Breast epithelium (tissue), 4 donors: ENCODE measurements at regions not wholly inside any gene's neighbourhood (a gene's known extent, or its start where the extent isn't known, plus 50 kb on each side); places are given as distances from the start of the nearest gene placed in this dataset.

Experiments
- DNase-seq, 2 donors: peaks; one replicate each; pipeline ENCODE4 v3.0.0-alpha.2; 2019; ENCODE audit warnings: low spot score in 2 of 2
- H3K27ac ChIP-seq, 2 donors: fragments of 200-600 bp; sonication (generic) in 1 of 2; one replicate each; pipeline ENCODE4 v1.5.1; 2016 to 2019; ENCODE audit warnings: mild to moderate bottlenecking in 1 of 2
- H3K27me3 ChIP-seq, 2 donors: fragments of 200-600 bp; sonication (generic) in 1 of 2; one replicate each; pipeline versions ENCODE4 v1.5.1 to v1.6.0; 2017 to 2019; ENCODE audit warnings: control low read depth in 1 of 2, mild to moderate bottlenecking in 1 of 2
- H3K36me3 ChIP-seq: fragments of 200-600 bp; one replicate; pipeline ENCODE4 v1.5.1; 2019
- H3K4me1 ChIP-seq, 2 donors: fragments of 200-600 bp; sonication (generic); one replicate each; pipeline ENCODE4 v1.5.1; 2016 to 2019; ENCODE audit warnings: control low read depth in 1 of 2
- H3K4me3 ChIP-seq, 3 donors: fragments of 200-600 bp; sonication (generic); 1 replicate in 2 of 3; 2 replicates in 1 of 3; pipeline ENCODE4 v1.5.1; 2016 to 2019; ENCODE audit warnings: mild to moderate bottlenecking in 3 of 3, moderate library complexity in 2 of 3
- H3K9me3 ChIP-seq, 2 donors: fragments of 200-600 bp; sonication (generic) in 1 of 2; one replicate each; pipeline ENCODE4 v1.5.1; 2016 to 2019; ENCODE audit warnings: control low read depth in 1 of 2
- POLR2A ChIP-seq: fragments of 450-650 bp; IDR thresholded peaks from one replicate; pipeline ENCODE4 v1.6.1; 2016; ENCODE audit warnings: antibody characterized with exemption, mild to moderate bottlenecking, moderate library complexity
- POLR2AphosphoS5 ChIP-seq, 3 donors: sonication (generic); formaldehyde crosslinking; IDR thresholded peaks; one replicate each; pipeline ENCODE4 v1.6.1; 2017; ENCODE audit warnings: antibody characterized with exemption in 3 of 3
- intact Hi-C: fragments of 100-400 bp; cut with DNase I; formaldehyde crosslinking; loops from one replicate; pipeline ENCODE4 v1.15.1; 2023; ENCODE audit warnings: low total_unique reads
- TF ChIP-seq, protein P1 (sequence below), 3 donors: fragments of 450-650 bp; IDR thresholded peaks; one replicate each; pipeline ENCODE4 v1.5.1; 2016 to 2017; ENCODE audit warnings: antibody characterized with exemption in 3 of 3, mild to moderate bottlenecking in 3 of 3, moderate library complexity in 3 of 3

DNA sequence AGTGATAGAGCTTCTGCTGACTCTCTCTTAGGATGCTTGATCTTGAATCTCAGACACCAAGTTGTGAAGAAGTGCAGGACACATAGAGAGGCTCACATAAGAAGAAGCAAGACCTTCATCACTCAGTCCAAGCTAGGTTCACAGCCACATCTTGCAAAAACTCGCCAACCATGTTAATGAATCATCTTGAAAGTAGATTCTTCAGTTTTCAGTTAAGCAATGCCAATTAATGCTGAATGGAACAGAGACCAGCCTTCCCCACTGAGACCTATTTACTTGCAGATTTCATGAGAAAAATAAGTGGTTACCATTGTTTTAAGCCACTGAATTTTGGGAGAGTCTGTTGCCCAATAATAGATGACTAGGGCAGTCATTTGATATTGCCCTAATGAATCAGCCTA lies 217.7 kb upstream of the EDIL3 start:
- Histone ChIP-seq H3K27ac (no peak overlapping the region), H3K36me3 (no peaks in the 10 kb centered on the region), H3K27me3 (no peaks in the 10 kb centered on the region), H3K9me3 (no peaks in the 10 kb centered on the region), H3K4me3 (no peak overlapping the region), H3K4me1 (no peaks in the 10 kb centered on the region)
- TF ChIP-seq POLR2A, result no peak
- no peak for DNase-seq
- intact Hi-C loops, result no loop called here

DNA sequence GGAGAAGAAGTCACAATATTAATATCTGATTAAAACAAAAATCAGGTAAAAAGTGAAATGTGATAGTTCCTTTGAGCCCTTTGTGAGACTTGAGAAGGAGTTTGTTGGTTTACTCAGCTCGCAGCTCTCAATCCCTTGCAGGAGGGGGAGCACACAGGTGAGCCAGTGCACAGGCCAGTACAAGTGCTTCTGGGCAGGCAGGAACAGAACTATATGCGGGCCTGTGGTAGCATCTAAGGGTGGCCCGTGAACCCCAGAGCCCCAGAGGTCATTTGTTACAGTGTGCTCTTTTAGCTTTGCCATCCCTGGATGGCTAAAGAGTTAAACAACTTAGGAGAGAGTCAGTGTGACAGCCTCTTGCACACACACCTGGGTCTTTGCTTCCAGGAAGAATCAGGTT lies 215.3 kb upstream of the EDIL3 start:
- no peaks in the 10 kb centered on the region for H3K36me3 ChIP-seq
- TF ChIP-seq POLR2A (no peak), POLR2AphosphoS5 (IDR thresholded peaks at IDR 0.05) (no peak)
- TF ChIP-seq, protein P1, sequence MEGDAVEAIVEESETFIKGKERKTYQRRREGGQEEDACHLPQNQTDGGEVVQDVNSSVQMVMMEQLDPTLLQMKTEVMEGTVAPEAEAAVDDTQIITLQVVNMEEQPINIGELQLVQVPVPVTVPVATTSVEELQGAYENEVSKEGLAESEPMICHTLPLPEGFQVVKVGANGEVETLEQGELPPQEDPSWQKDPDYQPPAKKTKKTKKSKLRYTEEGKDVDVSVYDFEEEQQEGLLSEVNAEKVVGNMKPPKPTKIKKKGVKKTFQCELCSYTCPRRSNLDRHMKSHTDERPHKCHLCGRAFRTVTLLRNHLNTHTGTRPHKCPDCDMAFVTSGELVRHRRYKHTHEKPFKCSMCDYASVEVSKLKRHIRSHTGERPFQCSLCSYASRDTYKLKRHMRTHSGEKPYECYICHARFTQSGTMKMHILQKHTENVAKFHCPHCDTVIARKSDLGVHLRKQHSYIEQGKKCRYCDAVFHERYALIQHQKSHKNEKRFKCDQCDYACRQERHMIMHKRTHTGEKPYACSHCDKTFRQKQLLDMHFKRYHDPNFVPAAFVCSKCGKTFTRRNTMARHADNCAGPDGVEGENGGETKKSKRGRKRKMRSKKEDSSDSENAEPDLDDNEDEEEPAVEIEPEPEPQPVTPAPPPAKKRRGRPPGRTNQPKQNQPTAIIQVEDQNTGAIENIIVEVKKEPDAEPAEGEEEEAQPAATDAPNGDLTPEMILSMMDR (IDR thresholded peaks at IDR 0.05), result no peak
- no peak overlapping the region for H3K4me3 ChIP-seq
- no peaks in the 10 kb centered on the region for H3K4me1 ChIP-seq
- no peaks in the 10 kb centered on the region for H3K9me3 ChIP-seq
- no peaks in the 10 kb centered on the region for H3K27me3 ChIP-seq
- intact Hi-C loops, result no loop called here
- no peak for DNase-seq
- H3K27ac ChIP-seq, result no peak overlapping the region

DNA sequence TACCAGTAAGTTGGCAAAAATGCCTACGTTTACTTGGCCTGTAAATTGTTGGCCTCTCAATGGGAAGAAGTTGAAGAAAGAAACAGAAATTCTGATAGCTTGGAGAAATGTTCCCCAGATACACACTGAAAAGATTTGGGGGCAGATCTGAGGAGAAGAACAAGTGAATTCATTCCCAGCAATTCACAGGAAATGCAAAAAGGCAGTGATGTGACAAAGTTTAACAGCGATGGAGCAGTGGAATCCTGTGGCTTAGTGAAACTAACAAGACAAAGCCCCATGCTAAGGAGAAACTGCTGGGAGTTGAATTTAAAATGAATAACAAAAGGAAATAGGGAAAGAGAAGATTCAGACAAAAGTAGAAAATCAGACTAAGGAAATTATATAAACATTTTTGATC lies 213.2 kb upstream of the EDIL3 start:
- intact Hi-C loops, result no loop called here
- no peak for DNase-seq

DNA sequence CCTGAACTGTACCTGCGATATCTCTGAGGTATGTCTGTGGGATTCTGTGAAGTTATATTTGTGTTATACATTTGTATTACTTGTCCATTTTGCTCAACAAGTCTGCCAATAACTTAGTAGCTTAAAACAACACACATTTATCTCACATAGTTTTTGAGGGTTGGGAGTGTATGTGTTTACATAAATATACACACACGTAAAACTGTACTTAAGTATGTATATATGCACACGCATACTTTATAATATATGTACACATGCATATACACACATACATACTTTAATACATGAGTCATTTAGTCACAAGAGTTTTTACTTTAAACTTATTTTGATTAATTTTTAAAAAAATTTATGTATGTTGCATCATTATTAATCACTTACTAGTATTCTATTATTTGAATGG lies 205.9 kb upstream of the EDIL3 start:
- Histone ChIP-seq H3K4me3 (no peak overlapping the region), H3K9me3 (no peaks in the 10 kb centered on the region), H3K27me3 (no peaks in the 10 kb centered on the region), H3K27ac (no peak overlapping the region), H3K4me1 (no peaks in the 10 kb centered on the region), H3K36me3 (no peaks in the 10 kb centered on the region)
- TF ChIP-seq, protein P1 (IDR thresholded peaks at IDR 0.05), result no peak
- TF ChIP-seq POLR2AphosphoS5 (IDR thresholded peaks at IDR 0.05) (no peak), POLR2A (no peak)
- intact Hi-C loops, result no loop called here
- no peak for DNase-seq

More for the DNA sequence above, 213.2 kb upstream of the EDIL3 start:
- no peak overlapping the region for H3K4me3 ChIP-seq
- no peaks in the 10 kb centered on the region for H3K4me1 ChIP-seq
- H3K27ac ChIP-seq, result no peak overlapping the region
- H3K27me3 ChIP-seq, result no peaks in the 10 kb centered on the region
- H3K36me3 ChIP-seq, result no peaks in the 10 kb centered on the region
- TF ChIP-seq, protein P1 (IDR thresholded peaks at IDR 0.05), result no peak
- TF ChIP-seq POLR2A (no peak), POLR2AphosphoS5 (IDR thresholded peaks at IDR 0.05) (no peak)
- H3K9me3 ChIP-seq, result no peaks in the 10 kb centered on the region

DNA sequence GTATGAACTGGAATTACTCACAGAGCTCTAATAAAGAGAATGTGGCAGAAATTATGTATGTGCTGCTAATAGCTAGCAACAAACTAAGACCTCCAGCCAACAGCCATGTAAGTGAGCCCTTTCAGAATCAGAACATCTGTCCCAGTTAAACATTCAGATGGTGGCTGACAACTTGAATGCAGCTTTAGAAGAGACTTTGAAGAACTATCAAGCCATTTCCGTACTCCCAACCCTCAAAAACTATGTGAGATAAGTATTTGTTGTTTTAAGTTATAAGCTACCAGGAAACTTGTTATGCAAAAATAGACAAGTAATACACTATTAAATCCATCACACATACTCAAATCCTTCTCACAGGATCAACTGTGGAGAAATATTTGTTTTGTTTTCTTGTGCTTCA lies 205.2 kb upstream of the EDIL3 start:
- no peak overlapping the region for H3K4me3 ChIP-seq
- no peaks in the 10 kb centered on the region for H3K27me3 ChIP-seq
- DNase-seq, result no peak
- no peaks in the 10 kb centered on the region for H3K9me3 ChIP-seq
- intact Hi-C loops, result no loop called here
- no peak overlapping the region for H3K27ac ChIP-seq
- H3K4me1 ChIP-seq, result no peaks in the 10 kb centered on the region
- no peaks in the 10 kb centered on the region for H3K36me3 ChIP-seq
- TF ChIP-seq POLR2A, result no peak
- TF ChIP-seq, protein P1 (IDR thresholded peaks at IDR 0.05), result no peak
- TF ChIP-seq POLR2AphosphoS5 (IDR thresholded peaks at IDR 0.05), result no peak

DNA sequence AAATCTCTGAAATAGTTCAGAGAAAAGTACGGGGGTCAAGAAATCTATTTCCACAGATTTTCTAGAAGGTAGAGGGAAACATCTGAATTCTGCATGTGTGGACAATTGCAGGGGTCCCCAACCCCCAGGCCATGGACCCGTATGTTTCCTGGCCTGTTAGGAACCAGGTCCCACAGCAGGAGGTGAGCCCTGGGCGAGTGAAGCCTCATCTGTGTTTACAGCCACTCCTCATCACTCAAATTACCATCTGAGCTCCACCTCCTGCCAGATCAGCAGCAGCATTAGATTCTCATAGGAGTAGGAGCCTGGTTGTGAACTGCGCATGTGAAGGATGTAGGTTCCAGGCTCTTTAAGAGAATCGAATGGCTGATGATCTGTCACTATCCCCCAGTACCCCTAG lies 200.5 kb upstream of the EDIL3 start:
- Histone ChIP-seq H3K4me3 (no peak overlapping the region), H3K9me3 (no peaks in the 10 kb centered on the region), H3K4me1 (no peaks in the 10 kb centered on the region), H3K27me3 (no peaks in the 10 kb centered on the region), H3K27ac (no peak overlapping the region), H3K36me3 (no peaks in the 10 kb centered on the region)
- DNase-seq, result no peak
- TF ChIP-seq, protein P1 (IDR thresholded peaks at IDR 0.05), result no peak
- TF ChIP-seq POLR2A, result no peak
- no peak for TF ChIP-seq POLR2AphosphoS5 (IDR thresholded peaks at IDR 0.05)
- intact Hi-C loops, result no loop called here
